Germinal center (tissue), 1 donor: ENCODE measurements at regions not wholly inside any gene's neighbourhood (a gene's known extent, or its start where the extent isn't known, plus 50 kb on each side); places are given as distances from the start of the nearest gene placed in this dataset.

Experiments
- DNase-seq: peaks from one replicate; pipeline ENCODE4 v3.0.0; 2012; ENCODE audit warnings: mixed read lengths, low spot score

DNA sequence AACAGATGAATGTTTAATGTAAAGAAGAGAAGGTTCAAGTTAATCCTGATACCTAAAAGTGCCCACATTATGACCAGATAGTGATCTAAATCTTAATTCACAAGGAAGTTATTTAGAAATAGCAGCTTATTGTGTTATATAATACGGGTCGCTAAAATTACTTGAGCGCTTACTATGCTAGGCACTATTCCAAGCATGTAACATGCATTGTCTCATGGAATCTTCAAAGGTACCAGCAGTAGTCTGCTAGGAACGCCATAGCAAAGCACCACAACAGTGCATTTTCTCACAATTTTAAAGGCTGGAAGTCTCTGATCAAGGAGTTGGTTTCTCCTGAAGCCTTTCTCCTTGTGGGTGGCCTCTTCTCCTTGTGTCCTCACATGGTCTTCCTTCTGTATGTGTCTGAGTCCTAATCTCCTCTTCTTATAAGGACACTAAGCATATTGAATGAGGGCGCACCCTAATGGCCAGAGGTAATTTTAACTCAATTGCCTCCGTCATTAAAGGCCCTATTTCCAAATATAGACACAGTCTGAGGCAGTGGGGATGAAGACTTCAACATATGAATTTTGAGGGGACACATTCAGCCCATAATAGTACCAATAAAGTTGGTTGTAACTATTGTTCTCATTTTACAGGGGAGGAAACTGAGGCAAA lies 118.4 kb downstream of the LRRC30 start:
- DNase-seq: no peak

DNA sequence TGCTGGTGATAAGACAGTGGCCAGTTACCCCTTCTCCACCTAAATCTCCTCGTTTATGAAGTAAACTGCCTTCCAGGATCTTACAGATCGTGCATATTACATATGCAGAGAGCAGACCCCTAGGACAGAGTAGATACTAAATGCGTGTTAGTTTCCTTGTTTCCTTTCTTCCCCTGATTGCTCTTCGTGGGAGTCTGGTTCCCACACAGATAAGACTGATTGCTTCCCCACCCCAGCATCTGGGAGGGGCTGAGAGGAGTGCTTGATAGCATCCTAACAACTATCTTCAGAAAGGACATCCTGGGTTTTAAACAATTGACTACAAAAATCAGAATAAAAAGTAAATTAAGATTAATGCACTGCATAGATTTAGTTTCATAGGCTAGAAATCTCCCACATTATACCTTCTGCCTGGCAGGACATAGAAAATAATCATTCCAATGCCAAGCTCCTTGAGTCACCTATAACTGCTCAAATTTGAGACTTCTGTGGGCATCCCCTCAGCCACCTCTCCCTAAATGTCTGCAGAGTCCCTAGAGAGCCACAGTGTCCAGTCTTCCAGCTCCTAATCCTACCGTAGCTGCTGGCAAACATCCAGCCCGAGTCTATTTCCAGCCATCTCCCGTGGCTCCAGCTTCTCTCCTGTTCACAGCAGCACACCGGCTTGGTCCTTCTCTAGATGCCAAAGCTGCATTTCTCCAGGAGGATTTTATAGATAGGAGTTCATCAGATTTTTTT lies 128.3 kb downstream of the LRRC30 start:
- DNase-seq: no peak

DNA sequence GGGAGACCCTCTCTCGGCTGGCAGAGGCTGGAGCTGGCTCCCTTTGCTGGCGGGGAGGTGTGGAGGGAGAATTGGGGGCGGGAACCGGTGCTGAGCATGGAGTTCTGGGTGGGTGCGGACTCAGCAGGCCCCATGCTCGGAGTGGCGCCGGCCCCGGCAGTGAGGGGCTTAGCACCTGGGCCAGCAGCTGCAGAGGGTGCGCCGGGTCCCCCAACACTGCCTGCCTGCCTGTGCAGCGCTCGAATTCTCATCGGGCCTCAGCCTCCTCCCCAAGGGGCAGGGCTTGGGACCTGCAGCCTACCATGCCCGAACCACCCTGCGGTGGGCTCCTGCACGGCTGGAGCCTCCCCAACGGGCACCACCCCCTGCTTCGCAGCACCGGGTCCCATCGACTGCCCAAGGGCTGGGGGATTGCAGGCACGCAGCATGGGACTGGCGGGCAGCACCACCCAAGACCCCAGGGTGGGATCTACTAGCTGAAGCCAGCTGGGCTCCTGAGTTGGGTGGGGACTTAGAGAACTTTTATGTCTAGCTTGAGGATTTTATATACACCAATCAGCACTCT lies 129.8 kb downstream of the LRRC30 start:
- DNase-seq: no peak

DNA sequence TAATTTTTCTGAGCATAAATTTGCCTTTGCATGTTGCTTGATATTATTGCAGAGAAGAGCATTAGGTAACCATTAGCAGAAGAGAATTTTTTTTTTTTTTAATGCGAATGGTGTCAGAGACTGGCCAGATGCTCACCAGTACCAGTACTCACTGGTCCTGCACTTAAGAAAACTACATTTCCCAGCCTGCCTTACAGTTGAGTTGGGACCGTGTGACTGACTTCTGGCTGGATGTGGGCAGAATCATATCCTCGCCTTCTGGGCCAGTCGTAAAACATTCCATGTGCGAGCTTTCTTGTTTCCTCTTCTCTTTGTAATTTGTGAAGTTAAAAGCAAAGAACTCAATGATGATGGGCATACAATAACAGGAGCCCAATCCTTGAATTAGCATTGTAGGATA lies 132.4 kb downstream of the LRRC30 start:
- no peak for DNase-seq

DNA sequence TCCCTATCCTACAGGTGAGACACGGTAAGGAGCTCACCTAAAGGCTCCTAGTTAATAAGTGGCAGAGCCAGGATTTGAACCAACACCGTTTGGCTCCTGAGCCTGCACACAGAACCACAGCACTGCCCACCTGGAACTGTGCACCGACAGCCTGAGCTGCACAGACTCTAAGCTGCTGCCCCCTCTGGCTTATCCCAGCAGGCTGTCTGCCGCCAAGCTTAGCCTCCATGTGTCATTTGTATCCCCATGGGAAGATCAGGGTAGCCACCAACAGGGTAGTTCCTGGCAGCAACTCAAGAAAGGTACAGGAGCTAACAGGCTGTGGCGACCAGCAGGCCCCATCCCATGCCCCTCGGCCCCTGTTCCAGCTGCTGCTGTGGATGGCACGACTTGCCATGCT lies 135.7 kb downstream of the LRRC30 start:
- DNase-seq: no peak

DNA sequence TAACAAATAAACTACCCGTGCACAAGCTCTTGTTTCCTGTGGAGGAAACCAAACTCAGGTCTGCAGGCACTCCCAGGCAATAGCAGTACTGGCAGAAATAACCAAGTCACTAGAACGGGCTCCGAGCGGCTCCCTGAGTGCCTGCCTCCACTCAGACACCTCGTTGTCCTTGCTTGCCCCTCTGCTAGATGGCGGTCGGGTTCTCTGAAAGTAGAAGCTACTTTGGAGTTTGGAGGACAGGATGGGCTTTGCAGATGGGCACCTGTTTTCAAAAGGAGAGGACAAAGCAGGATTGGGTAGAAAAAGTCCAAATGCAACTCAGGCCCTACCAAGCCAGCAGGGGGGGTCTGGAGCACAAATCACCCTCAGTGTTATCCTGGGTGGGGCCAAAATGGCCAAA lies 136.4 kb downstream of the LRRC30 start:
- DNase-seq: no peak

DNA sequence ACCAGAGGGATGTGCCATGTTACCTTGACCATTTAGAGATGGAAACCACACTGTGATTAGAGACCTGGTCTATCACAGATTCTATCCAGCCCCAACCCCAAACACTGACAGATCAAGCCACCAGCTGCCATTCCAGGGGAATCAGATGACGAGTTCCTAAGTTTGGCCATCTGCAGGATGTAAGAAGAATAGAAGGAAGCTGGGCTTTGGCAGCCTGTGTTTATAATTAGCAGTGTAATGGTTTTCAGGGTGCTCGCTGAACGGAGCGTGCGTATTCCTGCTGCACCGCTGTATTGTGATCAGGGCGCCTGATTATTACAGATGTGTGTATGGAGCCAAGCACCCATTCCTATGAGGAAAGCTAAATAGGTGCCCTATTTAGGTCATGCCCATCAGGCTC lies 138.1 kb downstream of the LRRC30 start:
- DNase-seq: no peak

DNA sequence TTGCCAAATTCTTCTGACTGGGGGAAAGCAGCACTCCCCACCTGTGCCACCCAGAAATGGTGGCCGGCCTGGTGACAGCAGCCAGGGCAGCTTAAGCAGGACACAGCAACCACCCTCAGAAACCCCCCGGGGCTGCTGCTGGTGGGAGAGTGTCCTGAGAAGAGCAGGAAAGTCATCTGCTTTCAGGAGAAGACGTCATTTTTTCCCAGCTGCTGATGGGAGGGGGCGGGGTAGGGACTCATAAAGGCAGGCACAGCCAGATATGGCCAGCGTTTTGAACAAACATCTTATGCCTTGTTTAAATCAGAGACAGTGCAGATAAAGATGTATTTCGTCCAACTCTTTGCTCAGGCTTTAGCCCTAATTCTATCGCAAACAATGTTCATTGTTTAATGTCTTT lies 139.5 kb downstream of the LRRC30 start:
- DNase-seq: no peak

DNA sequence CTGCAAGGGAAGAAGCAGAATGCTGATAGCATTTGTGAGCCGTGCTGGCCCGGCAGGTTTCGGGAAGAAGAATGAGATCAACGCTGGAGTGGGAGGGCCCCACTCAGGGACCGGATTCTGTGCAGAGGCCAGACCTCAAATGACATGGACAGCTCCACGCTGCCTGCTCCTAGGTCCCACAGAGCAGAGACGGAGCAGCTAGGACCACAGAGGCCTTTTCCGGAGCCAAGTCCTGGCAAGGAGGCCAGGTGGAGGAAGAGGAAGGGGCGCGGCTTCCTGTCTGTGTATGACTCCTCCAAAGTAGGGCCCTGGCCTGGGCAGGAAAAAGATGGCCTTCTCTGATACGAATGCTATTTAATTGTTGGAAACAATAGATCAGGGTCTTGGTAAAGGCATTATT lies 139.9 kb downstream of the LRRC30 start:
- DNase-seq: no peak

DNA sequence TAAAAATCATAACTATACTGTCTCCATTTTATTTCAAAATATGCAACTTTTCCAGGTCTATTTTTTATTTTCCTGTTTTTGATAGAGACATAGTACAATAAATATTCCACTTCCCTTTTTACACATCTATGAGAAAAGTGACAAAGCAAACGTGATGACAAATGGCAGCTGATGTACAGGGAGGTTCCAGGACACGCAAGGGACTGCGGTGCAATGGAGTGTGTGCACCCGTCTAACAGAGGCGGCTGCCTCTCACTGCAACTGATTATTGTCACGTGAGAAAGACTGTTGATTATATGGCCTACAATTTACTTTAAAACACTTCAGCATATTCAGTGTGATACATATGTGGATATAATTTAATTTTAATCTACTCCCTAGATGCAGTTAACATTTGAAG lies 142.6 kb downstream of the LRRC30 start:
- DNase-seq: no peak

DNA sequence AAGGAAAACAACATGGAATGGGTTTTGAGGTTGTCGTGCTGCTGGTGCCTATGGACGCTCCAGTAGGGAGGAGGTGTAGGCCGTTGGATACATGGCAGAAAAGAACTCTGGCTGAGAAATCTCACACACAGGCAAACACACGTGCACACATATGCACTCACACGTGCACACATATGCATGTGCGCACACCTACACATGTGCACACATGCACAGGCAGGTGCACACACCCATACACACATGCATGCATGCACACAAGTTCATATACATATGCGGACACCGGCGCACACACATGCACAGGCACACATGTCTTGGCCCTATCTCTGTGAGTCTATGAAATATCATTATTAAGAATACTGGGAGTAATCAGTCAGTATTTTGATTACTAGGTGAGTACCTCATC lies 150.4 kb downstream of the LRRC30 start:
- no peak for DNase-seq

DNA sequence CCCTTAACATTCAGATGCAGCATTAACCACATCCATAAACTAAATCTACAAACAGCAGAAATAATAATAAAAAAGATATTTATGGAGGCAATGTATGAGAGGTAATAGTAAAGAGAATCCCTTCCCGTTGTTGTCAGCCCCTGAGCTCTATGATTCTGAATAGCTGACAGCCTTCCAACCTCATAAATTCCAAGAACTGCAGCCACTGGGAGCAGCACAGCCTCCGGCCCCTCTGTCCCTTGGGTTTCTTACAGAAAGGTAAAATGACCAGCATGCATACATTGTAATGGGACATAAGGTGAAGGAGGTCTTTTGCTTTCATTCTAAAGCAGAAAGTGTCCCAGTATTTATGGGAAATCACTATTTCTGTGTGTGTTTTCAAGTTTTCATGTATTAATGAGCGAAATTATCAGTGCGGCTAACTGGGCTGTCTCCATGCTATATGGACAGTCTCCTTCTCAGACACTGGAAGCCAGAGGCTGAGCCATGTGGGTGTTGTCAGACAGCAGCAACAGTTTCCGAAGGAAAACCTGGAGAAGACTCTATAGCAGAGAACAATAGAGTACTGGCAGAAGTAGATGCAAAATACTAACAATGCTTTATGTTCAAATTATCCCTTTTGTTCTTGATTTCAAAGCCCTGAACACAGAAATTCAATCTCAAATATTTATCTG lies 151.6 kb downstream of the LRRC30 start:
- no peak for DNase-seq

DNA sequence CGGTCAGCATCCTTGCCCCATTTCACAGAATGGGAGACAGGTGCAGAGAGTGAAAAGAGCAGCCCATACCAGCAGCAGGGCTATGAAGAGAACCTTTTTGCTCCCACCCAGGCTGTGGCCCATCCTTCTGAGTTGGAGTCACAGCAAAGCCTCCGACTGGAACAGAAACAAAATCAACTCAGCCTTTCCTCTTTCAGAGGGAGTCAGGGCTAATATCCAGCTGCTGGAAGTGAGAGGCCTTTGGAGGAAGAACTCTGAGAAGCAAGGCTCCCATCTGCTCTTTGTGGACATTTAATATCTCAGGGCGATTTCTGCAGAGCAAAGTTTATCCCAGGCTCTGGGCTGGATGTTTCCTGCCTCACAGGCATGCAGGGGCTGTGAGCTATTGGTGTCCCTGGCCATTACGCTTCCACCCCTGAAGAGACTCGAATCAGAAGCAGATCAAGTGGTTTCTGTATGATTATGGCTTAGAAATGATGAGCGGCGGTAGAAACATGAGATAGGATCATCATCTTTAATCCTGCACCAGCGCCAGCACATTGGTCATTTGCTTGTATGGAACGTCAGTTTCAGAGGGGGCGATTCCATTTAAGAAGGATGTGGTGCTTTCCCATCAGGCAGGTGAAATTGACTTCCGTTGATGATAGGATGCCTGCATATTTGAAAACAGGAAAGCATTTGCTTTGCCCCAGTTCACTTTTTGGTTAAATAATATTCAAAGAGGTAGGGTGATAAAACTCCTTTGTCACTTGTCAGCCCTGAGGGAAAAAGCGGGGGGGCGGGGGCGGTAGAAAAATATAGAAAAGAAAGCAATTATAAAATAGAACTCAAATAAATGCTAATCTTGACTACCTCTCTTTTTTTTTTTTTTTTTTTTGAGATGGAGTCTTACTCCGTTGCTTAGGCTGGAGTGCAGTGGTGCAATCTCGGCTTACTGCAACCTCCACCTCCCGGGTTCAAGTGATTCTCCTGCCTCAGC lies 152.4 kb downstream of the LRRC30 start:
- DNase-seq: no peak

DNA sequence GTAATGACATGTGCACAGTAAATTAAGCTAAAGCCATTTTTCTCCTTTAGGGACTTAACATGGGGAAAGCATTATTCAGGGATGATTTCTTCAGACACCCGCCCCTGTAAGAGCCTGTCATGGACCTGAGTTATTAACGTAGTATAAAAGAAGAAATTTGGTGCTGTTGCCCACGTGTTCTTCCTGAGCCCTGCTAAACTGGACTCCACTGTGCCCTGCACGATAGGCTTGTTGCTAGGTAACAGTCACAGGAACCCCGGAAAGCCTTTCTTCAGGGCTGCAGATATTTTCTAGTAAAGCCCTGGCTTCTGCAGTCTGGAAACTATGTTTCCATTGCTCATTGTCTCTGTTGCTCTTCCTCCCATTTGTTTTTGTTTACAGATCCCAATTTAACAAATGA lies 157.9 kb downstream of the LRRC30 start:
- no peak for DNase-seq

DNA sequence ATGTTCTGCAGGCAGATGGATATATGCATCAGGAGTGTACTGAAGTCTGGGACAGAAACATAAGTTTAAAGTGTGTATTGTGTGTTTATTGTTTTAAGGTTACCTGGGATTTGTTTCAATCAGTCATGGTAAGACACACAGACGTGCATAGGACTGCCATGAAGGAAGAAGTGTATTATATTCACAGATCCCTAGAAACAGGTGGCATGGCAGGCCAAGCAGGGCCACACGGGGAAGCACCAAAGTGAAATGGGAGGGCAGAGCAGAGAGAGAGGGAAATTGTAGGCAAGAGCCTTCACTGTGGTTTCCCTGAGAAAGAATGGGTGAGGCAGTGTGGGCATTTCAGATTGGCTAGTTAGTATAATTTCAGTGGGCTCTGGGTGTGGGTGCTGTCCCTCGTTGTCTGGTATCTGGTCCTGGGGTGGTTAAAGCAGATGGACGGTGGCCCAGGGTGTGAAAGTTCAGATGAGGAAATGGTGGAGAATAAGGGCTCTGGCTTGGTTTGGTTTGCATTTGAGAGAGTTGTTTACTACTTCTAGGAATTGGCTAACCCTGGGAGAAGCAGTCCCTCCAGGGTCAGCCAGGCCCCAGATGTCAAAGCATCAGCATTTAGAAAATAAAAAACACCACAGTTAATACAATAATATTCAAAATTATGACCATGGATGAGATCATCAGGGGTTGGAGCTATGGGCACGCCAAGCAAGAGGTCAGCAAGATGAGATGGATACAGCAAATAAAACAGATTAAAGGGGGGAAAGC lies 160.0 kb downstream of the LRRC30 start:
- no peak for DNase-seq

DNA sequence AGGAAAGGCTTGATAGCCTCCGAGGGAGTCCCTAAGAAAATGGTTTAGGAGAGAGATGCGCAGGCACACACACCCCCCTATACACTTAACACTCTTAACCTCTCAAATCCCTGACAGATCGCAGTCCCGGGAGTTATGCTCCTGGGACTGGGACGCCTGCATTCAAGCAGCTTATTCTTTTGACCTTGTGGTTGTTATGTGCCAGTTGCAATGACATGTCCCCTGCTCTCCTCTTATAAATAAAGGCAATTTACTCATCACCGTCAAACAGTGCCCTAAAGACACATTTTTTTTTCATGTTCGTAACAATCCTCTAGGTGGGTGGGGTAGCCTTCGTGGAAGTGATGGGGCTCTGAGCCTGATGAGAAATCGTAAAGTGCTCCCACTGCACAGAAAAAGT lies 162.2 kb downstream of the LRRC30 start:
- no peak for DNase-seq

DNA sequence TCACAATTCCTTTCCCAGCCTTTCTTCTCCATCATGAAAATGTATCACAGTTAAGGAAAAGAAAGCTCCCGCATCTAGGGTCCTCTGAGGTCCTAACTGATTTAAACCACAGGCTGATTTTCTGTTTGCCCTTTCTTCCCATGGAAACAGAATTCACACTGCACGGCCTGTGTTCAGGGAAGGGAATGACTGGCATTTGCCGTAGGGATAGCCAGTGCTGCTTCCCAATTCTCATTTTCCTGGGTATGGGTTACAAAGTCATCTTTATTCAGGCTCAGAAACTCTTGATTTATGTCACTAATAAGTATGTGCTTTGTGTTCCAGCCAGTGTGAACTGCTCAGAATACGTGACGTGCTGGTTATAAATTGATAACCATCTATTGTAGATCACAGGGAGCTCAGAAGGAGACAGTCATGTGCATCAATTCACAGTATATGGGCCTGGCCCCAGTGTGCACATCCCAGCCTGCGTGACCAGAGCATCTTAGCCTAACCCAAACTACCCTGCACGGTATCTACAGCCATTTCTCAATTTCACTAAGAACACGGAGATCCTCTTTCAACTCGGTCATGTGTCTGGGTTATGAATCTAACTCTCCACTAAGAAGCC lies 163.3 kb downstream of the LRRC30 start:
- DNase-seq: no peak

DNA sequence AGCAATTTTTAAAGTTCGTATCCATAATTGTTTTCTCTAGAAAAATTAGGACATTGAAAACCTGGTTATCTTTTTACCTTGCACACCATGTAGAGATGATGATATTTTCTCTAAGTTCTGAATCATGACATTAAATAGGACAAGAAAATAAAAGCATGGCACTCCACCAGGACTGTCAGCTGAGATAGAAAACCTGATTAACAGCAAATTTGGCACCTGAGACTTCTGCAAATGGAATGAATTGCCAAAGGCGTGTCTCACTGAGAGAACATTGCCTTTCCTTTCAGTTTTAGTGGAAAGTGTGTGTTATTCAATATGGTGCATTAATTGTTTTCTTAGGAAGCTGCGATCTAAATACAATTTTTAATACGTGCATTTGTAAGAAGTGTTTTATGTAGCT lies 164.7 kb downstream of the LRRC30 start:
- DNase-seq: no peak

DNA sequence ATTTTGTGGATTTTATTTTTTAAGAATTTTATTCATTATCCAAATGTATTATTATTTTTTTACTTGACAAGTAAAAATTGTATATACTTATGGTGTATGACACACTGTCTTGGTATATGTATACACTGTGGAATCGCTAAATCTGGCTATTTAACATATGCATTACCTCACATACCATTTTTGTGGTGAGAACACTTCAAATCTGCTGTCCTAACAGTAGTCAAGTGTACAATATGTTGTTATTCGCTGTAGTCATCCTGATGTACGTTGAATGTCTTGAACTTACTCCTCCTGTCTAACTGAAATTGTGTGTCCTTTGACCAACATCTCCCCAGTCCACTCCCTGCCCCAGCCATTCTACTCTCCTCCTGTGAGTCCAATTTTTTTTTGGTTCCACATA lies 153.2 kb upstream of the PTPRM start:
- DNase-seq: no peak

DNA sequence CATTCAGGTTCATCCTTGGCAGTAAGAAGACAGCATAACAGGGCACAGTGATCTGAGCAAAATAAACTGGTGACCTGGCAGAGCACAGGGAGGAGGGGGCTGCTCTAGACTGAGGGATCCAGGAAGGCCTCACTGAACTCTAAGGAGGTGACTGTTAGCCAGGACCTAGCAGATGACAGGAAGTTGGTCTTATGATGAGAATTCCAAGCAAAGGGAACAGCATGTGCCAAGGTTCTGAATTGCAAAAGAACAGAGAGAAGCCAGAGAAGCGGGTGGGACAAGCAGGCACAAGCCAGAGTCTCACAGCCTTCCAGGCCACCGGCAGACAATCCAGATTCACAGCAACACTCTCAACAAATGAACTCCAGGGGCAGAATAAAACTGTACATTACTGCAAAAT lies 152.7 kb upstream of the PTPRM start:
- no peak for DNase-seq
